ENCODE measurements at regions not wholly inside any gene's neighbourhood (a gene's known extent, or its start where the extent isn't known, plus 50 kb on each side); places are given as distances from the start of the nearest gene placed in this dataset.

- 98% methylated on average over 2 of the region's 2 CpGs for WGBS
- intact Hi-C loops (cut with DNase I), result no loop called here
- Histone ChIP-seq H3K9me3 (no peaks in the 10 kb centered on the region), H3K27ac (no peak overlapping the region), H3K27me3 (replicated peaks; ENCODE audit: insufficient read depth) (no peaks in the 10 kb centered on the region), H3K36me3 (no peaks in the 10 kb centered on the region), H3K4me1 (replicated peaks) (no peaks in the 10 kb centered on the region), H3K4me3 (no peak overlapping the region)
- TF ChIP-seq POLR2AphosphoS5 (IDR thresholded peaks at IDR 0.05), result no peak
- no peak for TF ChIP-seq POLR2A (IDR thresholded peaks at IDR 0.05)
- no peak for TF ChIP-seq CTCF (IDR thresholded peaks at IDR 0.05)
- no peak for DNase-seq (ENCODE audit: low spot score)
These were observed 484.3 kb upstream of the ROBO1 start for GRCh38 chr3:80252113-80252512.

- Histone ChIP-seq H3K27me3 (replicated peaks; ENCODE audit: insufficient read depth) (no peaks in the 10 kb centered on the region), H3K4me1 (replicated peaks) (no peaks in the 10 kb centered on the region), H3K9me3 (no peaks in the 10 kb centered on the region), H3K27ac (no peak overlapping the region), H3K36me3 (no peaks in the 10 kb centered on the region), H3K4me3 (no peak overlapping the region)
- intact Hi-C loops (cut with DNase I), result no loop called here
- 79% methylated on average over 3 of the region's 3 CpGs for WGBS
- DNase-seq (ENCODE audit: low spot score), result no peak
- TF ChIP-seq POLR2A (IDR thresholded peaks at IDR 0.05) (no peak), POLR2AphosphoS5 (IDR thresholded peaks at IDR 0.05) (no peak), CTCF (IDR thresholded peaks at IDR 0.05) (no peak)
These were observed 480.0 kb upstream of the ROBO1 start for GRCh38 chr3:80247766-80248165.

DNA sequence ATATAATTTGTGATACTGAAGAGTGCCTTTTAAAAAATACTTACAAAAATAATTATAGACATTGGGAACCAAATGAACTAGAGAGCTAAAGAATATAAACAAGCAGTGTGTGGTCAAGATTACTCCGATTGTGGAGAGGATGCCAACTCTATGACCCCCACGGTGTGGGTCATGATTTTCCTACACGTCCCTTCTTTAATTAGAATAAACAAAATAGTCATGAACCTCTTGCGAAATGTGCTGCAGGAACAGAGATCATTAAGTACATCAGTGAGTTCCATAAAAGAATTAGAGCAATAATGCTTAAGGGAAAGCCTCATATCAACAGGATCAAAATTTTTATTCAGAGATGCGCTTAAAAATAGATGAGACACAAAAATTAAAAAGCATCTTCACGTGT, 476.6 kb upstream of the ROBO1 start:
- intact Hi-C loops (cut with DNase I), result no loop called here
- Histone ChIP-seq H3K4me1 (replicated peaks) (no peaks in the 10 kb centered on the region), H3K4me3 (no peak overlapping the region), H3K36me3 (no peaks in the 10 kb centered on the region), H3K27ac (no peak overlapping the region), H3K9me3 (no peaks in the 10 kb centered on the region), H3K27me3 (replicated peaks; ENCODE audit: insufficient read depth) (no peaks in the 10 kb centered on the region)
- DNase-seq (ENCODE audit: low spot score), result no peak
- WGBS, result 43% methylated on average over 6 of the region's 6 CpGs
- TF ChIP-seq CTCF (IDR thresholded peaks at IDR 0.05), result no peak
- no peak for TF ChIP-seq POLR2A (IDR thresholded peaks at IDR 0.05)
- TF ChIP-seq POLR2AphosphoS5 (IDR thresholded peaks at IDR 0.05), result no peak

DNA sequence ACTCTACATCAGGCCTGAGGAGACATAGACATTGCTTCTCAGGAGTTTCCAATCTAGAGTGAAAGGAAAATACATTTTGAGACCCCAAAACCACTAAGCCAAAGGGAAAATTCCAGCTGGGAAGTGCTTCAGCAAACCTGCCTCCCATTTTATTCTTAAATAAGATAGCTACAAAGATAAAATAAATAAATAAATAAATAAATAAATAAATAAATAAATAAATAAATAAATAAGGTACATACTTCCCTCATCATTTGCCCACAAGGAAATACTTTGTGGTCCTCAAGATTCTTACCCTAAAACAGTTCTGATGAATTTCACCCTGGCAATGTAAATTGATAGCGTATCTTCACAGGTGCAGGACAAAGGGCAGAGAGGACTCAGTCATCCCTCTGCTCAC, 474.0 kb upstream of the ROBO1 start:
- Histone ChIP-seq H3K9me3 (no peaks in the 10 kb centered on the region), H3K4me1 (replicated peaks) (no peaks in the 10 kb centered on the region), H3K4me3 (no peak overlapping the region), H3K27me3 (replicated peaks; ENCODE audit: insufficient read depth) (no peaks in the 10 kb centered on the region), H3K36me3 (no peaks in the 10 kb centered on the region), H3K27ac (no peak overlapping the region)
- no peak for DNase-seq (ENCODE audit: low spot score)
- 100% methylated on average over 1 of the region's 1 CpG for WGBS
- no peak for TF ChIP-seq POLR2AphosphoS5 (IDR thresholded peaks at IDR 0.05)
- no peak for TF ChIP-seq CTCF (IDR thresholded peaks at IDR 0.05)
- no peak for TF ChIP-seq POLR2A (IDR thresholded peaks at IDR 0.05)
- intact Hi-C loops (cut with DNase I), result no loop called here

- Histone ChIP-seq H3K36me3 (no peaks in the 10 kb centered on the region), H3K4me1 (replicated peaks) (no peaks in the 10 kb centered on the region), H3K9me3 (no peaks in the 10 kb centered on the region), H3K27me3 (replicated peaks; ENCODE audit: insufficient read depth) (no peaks in the 10 kb centered on the region), H3K4me3 (no peak overlapping the region), H3K27ac (no peak overlapping the region)
- 90% methylated on average over 3 of the region's 3 CpGs for WGBS
- no peak for TF ChIP-seq POLR2A (IDR thresholded peaks at IDR 0.05)
- TF ChIP-seq CTCF (IDR thresholded peaks at IDR 0.05), result no peak
- no peak for TF ChIP-seq POLR2AphosphoS5 (IDR thresholded peaks at IDR 0.05)
- intact Hi-C loops (cut with DNase I), result no loop called here
- DNase-seq (ENCODE audit: low spot score), result no peak
These were observed 471.5 kb upstream of the ROBO1 start for GRCh38 chr3:80239301-80239700.

Measured in prostate gland (tissue), 2 donors.